ENCODE measurements at regions not wholly inside any gene's neighbourhood (a gene's known extent, or its start where the extent isn't known, plus 50 kb on each side); places are given as distances from the start of the nearest gene placed in this dataset.

Small RNAs in the stretch of these regions (small RNA-seq; reads per million reads assigned to genes)
- 0.09 reads per million for gene RNA5SP283
